ENCODE measurements at regions not wholly inside any gene's neighbourhood (a gene's known extent, or its start where the extent isn't known, plus 50 kb on each side); places are given as distances from the start of the nearest gene placed in this dataset.

DNA sequence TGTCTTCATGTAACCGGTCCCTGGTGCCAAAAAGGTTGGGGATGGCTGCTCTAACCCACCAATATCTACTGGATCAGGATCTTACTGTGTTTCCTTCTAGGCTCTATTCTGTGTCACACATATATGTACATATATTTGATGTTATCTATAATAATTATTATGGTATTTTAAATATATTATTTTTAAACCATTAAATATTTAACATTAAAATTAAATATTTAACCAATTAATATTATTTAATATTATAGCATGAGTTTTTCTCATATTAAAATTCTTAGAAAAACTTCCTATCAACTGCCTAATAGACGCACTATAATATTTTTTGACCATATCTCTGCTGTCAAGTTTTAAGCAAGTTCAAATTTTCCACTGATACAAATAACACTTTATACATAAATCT lies 196.9 kb upstream of the PLET1 start:
- H3K27me3 ChIP-seq (ENCODE audit: control insufficient read depth, insufficient read depth, low read length): no peaks in the 10 kb centered on the region
- no peak overlapping the region for H3K4me2 ChIP-seq (ENCODE audit: low read length)
- H3K9me3 ChIP-seq (ENCODE audit: control insufficient read depth, low read length): no peaks in the 10 kb centered on the region
- no peaks in the 10 kb centered on the region for H3K4me1 ChIP-seq
- no peak overlapping the region for H3K4me3 ChIP-seq (ENCODE audit: low read depth, low read length)
- no peak overlapping the region for H3K9ac ChIP-seq
- no peak overlapping the region for H3K27ac ChIP-seq
- H2AFZ ChIP-seq: no peak overlapping the region
- H3K79me2 ChIP-seq: no peaks in the 10 kb centered on the region
- TF ChIP-seq, protein P1, sequence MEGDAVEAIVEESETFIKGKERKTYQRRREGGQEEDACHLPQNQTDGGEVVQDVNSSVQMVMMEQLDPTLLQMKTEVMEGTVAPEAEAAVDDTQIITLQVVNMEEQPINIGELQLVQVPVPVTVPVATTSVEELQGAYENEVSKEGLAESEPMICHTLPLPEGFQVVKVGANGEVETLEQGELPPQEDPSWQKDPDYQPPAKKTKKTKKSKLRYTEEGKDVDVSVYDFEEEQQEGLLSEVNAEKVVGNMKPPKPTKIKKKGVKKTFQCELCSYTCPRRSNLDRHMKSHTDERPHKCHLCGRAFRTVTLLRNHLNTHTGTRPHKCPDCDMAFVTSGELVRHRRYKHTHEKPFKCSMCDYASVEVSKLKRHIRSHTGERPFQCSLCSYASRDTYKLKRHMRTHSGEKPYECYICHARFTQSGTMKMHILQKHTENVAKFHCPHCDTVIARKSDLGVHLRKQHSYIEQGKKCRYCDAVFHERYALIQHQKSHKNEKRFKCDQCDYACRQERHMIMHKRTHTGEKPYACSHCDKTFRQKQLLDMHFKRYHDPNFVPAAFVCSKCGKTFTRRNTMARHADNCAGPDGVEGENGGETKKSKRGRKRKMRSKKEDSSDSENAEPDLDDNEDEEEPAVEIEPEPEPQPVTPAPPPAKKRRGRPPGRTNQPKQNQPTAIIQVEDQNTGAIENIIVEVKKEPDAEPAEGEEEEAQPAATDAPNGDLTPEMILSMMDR (IDR thresholded peaks at IDR 0.05): no peak
- H3K36me3 ChIP-seq (ENCODE audit: control insufficient read depth, insufficient read depth, low read length): no peaks in the 10 kb centered on the region

DNA sequence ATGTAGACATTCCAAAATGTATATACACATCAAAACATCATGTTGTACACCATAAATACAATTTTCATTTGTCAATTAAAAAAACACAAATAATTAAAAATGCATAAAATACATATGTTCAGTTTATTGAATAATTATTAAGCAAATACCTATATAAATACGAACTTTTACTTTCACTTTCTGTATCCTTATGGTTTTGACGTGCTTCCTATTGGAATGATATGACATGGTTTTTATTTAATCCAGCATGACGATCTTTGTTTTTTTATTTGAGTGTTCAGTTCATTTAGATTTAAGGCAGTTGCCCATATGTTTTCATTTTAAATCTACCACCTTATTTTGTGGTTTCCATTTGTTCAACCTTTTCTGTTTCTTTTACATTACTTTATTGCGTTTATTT lies 198.3 kb upstream of the PLET1 start:
- Histone ChIP-seq H3K27ac (no peak overlapping the region), H3K27me3 (ENCODE audit: control insufficient read depth, insufficient read depth, low read length) (no peaks in the 10 kb centered on the region), H3K79me2 (no peaks in the 10 kb centered on the region), H3K9ac (no peak overlapping the region), H3K4me2 (ENCODE audit: low read length) (no peak overlapping the region), H3K4me1 (no peaks in the 10 kb centered on the region), H3K9me3 (ENCODE audit: control insufficient read depth, low read length) (no peaks in the 10 kb centered on the region), H3K36me3 (ENCODE audit: control insufficient read depth, insufficient read depth, low read length) (no peaks in the 10 kb centered on the region), H3K4me3 (ENCODE audit: low read depth, low read length) (no peak overlapping the region), H2AFZ (no peak overlapping the region)
- TF ChIP-seq, protein P1 (IDR thresholded peaks at IDR 0.05): no peak

DNA sequence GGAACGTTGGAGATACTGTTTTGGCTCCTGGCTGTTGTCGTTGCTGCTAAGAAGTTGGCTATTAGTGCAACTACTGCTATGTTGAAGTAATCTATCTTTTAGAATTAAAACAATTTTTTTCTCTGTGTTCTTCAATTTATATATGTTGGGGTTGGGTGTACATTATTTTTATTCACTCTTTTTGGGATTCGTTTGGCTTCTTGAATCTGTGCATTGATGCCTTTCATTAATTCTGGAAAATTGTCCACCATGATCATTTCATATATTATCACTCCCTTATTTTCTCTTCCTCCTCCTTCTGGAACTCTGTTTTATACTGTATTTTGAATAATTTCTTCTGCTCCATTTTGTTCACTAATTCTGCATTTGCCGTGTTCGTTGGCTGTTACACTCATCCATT lies 199.5 kb upstream of the PLET1 start:
- Histone ChIP-seq H3K27me3 (ENCODE audit: control insufficient read depth, insufficient read depth, low read length) (no peaks in the 10 kb centered on the region), H3K27ac (no peak overlapping the region), H2AFZ (no peak overlapping the region), H3K4me2 (ENCODE audit: low read length) (no peak overlapping the region), H3K9me3 (ENCODE audit: control insufficient read depth, low read length) (no peaks in the 10 kb centered on the region), H3K9ac (no peak overlapping the region), H3K4me1 (no peaks in the 10 kb centered on the region), H3K79me2 (no peaks in the 10 kb centered on the region), H3K4me3 (ENCODE audit: low read depth, low read length) (no peak overlapping the region), H3K36me3 (ENCODE audit: control insufficient read depth, insufficient read depth, low read length) (no peaks in the 10 kb centered on the region)
- TF ChIP-seq, protein P1 (IDR thresholded peaks at IDR 0.05): no peak

DNA sequence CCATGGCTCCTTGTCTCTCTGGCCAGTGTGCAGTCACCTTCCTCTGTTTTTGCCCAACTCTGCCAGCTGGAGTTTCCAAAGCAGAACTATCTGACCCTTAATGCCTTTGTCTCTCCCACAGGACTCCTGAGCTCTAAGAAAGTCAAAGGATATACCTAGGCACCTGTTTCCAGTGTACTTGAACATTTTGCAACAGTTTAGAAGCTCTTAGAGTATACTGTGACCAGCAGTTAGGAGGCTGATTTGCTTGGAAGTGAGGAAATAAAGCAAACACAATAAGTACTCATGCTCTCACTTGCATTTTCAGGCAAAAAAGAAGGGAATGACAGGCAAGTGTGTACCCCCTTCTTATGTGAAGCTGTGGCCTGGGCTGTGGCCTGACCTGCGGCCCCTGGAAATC lies 204.3 kb upstream of the PLET1 start:
- no peak overlapping the region for H2AFZ ChIP-seq
- TF ChIP-seq, protein P1 (IDR thresholded peaks at IDR 0.05): no peak
- no peak overlapping the region for H3K4me3 ChIP-seq (ENCODE audit: low read depth, low read length)
- H3K4me2 ChIP-seq (ENCODE audit: low read length): no peak overlapping the region
- H3K27me3 ChIP-seq (ENCODE audit: control insufficient read depth, insufficient read depth, low read length): no peaks in the 10 kb centered on the region
- no peak overlapping the region for H3K9ac ChIP-seq
- H3K9me3 ChIP-seq (ENCODE audit: control insufficient read depth, low read length): no peaks in the 10 kb centered on the region
- H3K79me2 ChIP-seq: no peaks in the 10 kb centered on the region
- H3K36me3 ChIP-seq (ENCODE audit: control insufficient read depth, insufficient read depth, low read length): no peaks in the 10 kb centered on the region
- H3K27ac ChIP-seq: no peak overlapping the region
- no peaks in the 10 kb centered on the region for H3K4me1 ChIP-seq

DNA sequence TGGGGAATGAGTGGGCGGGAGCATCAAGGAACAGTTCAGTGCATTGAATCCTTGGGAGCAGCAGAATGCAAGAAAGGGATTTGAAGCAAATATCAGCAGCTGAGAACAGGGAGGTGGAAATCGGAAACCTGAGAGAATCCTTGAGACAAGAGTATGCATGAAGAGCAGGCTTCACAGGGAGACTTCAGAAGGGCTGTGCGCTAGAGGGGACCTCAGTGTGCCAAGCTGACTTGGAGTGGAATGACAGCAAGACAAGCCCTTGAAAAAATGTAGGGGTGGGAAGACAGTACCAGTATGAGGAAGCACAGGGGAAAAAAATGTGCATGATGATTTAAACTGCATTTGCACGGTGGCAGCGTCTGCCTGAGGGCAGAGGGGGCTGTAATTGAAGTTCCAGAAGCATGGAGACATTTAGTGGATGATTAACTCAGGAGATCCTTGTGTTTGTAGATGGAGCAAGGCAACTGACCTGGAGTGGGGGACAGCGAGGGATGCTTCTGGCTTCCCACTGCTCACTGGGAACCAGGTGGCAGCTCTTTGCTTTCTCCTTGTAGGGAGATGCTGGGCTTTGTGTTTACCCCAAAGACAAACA lies 204.9 kb upstream of the PLET1 start:
- TF ChIP-seq, protein P1 (IDR thresholded peaks at IDR 0.05): no peak
- no peak overlapping the region for H3K9ac ChIP-seq
- no peaks in the 10 kb centered on the region for H3K36me3 ChIP-seq (ENCODE audit: control insufficient read depth, insufficient read depth, low read length)
- no peak overlapping the region for H3K27ac ChIP-seq
- no peak overlapping the region for H3K4me3 ChIP-seq (ENCODE audit: low read depth, low read length)
- no peak overlapping the region for H3K4me2 ChIP-seq (ENCODE audit: low read length)
- no peaks in the 10 kb centered on the region for H3K4me1 ChIP-seq
- H3K9me3 ChIP-seq (ENCODE audit: control insufficient read depth, low read length): no peaks in the 10 kb centered on the region
- H3K79me2 ChIP-seq: no peaks in the 10 kb centered on the region
- no peaks in the 10 kb centered on the region for H3K27me3 ChIP-seq (ENCODE audit: control insufficient read depth, insufficient read depth, low read length)
- H2AFZ ChIP-seq: no peak overlapping the region
